Kidney epithelial cell (primary cell): ENCODE measurements at regions not wholly inside any gene's neighbourhood (a gene's known extent, or its start where the extent isn't known, plus 50 kb on each side); places are given as distances from the start of the nearest gene placed in this dataset.

Source experiments
- DNase-seq: peaks from one replicate; pipeline ENCODE4 v3.0.0-alpha.2; 2010; ENCODE audit warnings: low read depth
- H3K27me3 ChIP-seq: 2 replicates; pipeline ENCODE4 v1.6.0; 2011; ENCODE audit warnings: low read length; ENCODE audit not compliant: control insufficient read depth, insufficient read depth
- H3K36me3 ChIP-seq: 2 replicates; pipeline ENCODE4 v1.5.1; 2011; ENCODE audit warnings: low read length; ENCODE audit not compliant: control insufficient read depth, insufficient read depth
- H3K4me3 ChIP-seq: 2 replicates; pipeline ENCODE4 v1.5.1; 2011; ENCODE audit warnings: low read depth, mild to moderate bottlenecking, control low read depth, low read length
- TF ChIP-seq, protein P1 (sequence below): IDR thresholded peaks from 2 replicates; pipeline ENCODE4 v1.5.1; 2011; ENCODE audit warnings: mild to moderate bottlenecking, moderate library complexity, low read length, control low read depth, inconsistent platforms; ENCODE audit not compliant: insufficient read depth, poor library complexity, severe bottlenecking

DNA sequence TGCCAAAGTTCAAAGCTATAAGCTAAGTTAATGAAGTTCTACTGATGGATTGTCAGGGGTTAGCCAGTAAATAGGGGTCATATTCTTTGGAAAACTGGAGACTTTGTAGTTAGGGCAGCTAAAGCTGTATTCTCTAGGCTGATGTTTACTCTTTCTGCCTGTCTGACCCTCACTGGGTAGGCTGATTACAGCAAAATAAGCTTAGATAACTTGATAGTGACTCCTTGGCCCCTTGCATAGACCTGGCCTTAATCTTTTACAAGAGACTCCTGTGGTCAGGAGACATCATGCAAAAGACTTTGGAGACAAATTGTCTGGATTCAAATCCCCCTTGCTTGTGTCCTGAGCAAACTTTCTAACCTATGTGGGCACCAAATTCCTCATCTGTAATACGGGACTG is 314.4 kb upstream of the MSX2 start:
- TF ChIP-seq, protein P1, sequence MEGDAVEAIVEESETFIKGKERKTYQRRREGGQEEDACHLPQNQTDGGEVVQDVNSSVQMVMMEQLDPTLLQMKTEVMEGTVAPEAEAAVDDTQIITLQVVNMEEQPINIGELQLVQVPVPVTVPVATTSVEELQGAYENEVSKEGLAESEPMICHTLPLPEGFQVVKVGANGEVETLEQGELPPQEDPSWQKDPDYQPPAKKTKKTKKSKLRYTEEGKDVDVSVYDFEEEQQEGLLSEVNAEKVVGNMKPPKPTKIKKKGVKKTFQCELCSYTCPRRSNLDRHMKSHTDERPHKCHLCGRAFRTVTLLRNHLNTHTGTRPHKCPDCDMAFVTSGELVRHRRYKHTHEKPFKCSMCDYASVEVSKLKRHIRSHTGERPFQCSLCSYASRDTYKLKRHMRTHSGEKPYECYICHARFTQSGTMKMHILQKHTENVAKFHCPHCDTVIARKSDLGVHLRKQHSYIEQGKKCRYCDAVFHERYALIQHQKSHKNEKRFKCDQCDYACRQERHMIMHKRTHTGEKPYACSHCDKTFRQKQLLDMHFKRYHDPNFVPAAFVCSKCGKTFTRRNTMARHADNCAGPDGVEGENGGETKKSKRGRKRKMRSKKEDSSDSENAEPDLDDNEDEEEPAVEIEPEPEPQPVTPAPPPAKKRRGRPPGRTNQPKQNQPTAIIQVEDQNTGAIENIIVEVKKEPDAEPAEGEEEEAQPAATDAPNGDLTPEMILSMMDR = no peak
- no peak for DNase-seq
- Histone ChIP-seq H3K4me3 (no peak overlapping the region), H3K36me3 (no peaks in the 10 kb centered on the region), H3K27me3 (no peaks in the 10 kb centered on the region)

DNA sequence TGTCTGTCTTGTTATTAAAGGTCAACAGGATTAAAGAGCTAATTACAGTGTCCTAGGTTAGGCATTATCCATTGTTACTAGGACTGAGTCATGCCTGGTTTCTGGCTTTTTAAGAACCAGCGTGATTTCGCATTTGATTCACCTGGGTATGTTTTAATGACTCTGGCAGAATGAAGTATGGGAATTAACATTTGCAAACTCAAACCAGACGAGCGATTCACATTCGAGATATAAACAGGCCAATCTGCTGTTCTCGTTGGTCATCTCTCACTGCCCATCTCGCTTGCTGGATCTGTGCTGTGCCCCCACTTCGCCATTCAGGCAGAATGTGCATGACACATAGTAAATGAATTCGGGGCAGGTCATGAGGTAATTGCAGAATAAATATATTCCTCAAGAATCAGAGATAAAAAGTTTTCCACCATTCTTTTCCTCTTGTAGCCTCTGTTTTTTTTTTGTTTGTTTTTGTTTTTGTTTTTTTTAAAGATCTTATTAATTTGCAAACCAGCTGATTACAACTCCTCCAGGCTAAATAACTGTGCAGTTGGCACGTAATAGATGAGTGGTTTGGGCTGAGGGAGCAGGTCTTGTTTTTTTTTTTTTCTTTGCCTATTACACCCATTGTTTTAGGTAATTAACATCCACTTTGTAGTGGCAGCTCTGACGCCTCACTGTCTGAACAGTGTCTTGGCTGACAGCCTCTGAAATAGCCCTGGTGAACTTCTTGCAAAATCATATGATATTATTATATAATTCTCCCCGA is 313.5 kb upstream of the MSX2 start:
- Histone ChIP-seq H3K27me3 (no peaks in the 10 kb centered on the region), H3K36me3 (no peaks in the 10 kb centered on the region), H3K4me3 (no peak overlapping the region)
- DNase-seq = peak; percentile 29
- TF ChIP-seq, protein P1 = no peak

DNA sequence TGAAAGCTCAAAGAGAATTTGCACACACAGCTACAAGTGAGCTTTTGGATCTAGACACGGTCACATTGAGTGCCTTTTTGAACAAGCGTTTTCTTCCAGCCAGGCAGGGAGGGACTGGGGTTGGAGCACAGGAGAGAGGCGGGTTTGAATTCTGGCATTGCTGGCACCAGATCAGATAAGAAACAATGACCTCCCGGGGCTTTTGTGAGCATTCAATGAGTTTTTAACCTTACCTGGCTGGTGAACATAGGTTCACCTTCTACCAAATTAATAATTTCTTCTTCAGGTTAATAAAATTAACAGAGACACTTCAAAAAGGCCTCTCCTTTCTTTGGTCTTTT is 312.9 kb upstream of the MSX2 start:
- Histone ChIP-seq H3K4me3 (no peak overlapping the region), H3K27me3 (no peaks in the 10 kb centered on the region), H3K36me3 (no peaks in the 10 kb centered on the region)
- TF ChIP-seq, protein P1 = no peak
- DNase-seq = no peak

DNA sequence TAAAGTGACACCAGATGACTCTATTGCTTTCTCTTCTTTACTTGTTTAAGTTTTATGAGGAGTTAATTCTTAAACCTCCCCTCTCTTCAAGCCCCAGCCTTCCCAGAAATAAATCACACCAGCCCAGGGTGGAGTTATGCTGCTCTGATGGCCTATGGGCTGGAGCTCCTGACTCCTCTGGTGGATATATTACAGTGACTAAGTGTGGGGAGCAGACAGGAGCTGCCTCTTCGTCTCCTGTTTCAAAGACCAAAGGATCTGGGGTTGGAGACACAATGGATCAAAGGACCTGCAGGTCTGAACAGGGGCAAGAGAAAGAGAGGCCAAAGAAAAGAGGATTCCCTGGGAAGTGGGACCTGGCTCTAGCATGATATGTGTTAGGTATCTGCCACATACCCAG is 312.0 kb upstream of the MSX2 start:
- Histone ChIP-seq H3K4me3 (no peak overlapping the region), H3K36me3 (no peaks in the 10 kb centered on the region), H3K27me3 (no peaks in the 10 kb centered on the region)
- DNase-seq = no peak
- TF ChIP-seq, protein P1 = no peak

DNA sequence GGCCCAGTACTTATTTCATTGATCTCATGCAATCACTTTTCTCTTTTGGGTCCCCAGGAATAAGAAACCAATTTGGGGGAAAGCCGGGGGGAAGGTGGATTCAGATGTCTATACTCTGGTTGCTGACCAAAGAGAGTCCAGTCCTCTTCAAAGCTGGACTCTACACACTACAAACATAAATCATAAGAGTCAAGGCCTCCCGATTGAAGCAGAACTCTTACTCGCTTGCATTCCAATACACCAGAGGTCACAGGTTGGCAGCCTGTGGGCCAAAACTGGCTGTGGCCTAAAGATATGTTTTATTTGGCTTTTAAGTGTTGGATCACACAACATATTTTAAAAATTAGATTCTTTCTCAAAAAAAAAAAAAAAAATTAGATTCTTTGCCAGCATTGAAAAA is 311.4 kb upstream of the MSX2 start:
- Histone ChIP-seq H3K36me3 (no peaks in the 10 kb centered on the region), H3K4me3 (no peak overlapping the region), H3K27me3 (no peaks in the 10 kb centered on the region)
- no peak for DNase-seq
- TF ChIP-seq, protein P1 = no peak
